Right lobe of liver (tissue), 4 donors: ENCODE measurements at regions not wholly inside any gene's neighbourhood (a gene's known extent, or its start where the extent isn't known, plus 50 kb on each side); places are given as distances from the start of the nearest gene placed in this dataset.

Experiments used
- CTCF ChIP-seq, 4 donors: fragments of 200-600 bp in 3 of 4; fragments of 450-650 bp in 1 of 4; IDR thresholded peaks; one replicate each; pipeline versions ENCODE4 v1.5.1 to v1.8.0; 2016 to 2022; ENCODE audit warnings: antibody characterized with exemption in 4 of 4, mild to moderate bottlenecking in 2 of 4
- POLR2A ChIP-seq: fragments of 450-650 bp; IDR thresholded peaks from one replicate; pipeline ENCODE4 v1.6.1; 2017; ENCODE audit warnings: antibody characterized with exemption, mild to moderate bottlenecking
- donor health status: DM: no; HTN: no; CAD: no.
- donor health status: DM: no; HTN: no; CAD: no.
- donor health status: DM: no; HTN: yes; CAD: no.

- TF ChIP-seq CTCF (IDR thresholded peaks at IDR 0.05) (no peak), POLR2A (no peak)
Measured at GRCh38 chrX:2640436-2641150, 50.5 kb upstream of the CD99 start.
